DMS153 (cell line): ENCODE measurements at regions not wholly inside any gene's neighbourhood (a gene's known extent, or its start where the extent isn't known, plus 50 kb on each side); places are given as distances from the start of the nearest gene placed in this dataset.
A peak's percentile ranks its signal among the peaks of the same experiment; 100 is the strongest.
"Not testable (repeated sequence)": the region's sequence is repeated elsewhere in the genome, so short reads cannot be mapped to it uniquely, and the experiment has no call there.

Experiments
- DNase-seq: peaks from one replicate; lab custom pipeline; 2025; lab: John Stamatoyannopoulos, UW

- DNase-seq, result no peak
These were observed 162.9 kb upstream of the RORB start for GRCh38 chr9:74334271-74334670.

- no peak for DNase-seq
These were observed 161.0 kb upstream of the RORB start for GRCh38 chr9:74336161-74336560.

- no peak for DNase-seq
These were observed 148.4 kb upstream of the RORB start for GRCh38 chr9:74348777-74349176.

DNA sequence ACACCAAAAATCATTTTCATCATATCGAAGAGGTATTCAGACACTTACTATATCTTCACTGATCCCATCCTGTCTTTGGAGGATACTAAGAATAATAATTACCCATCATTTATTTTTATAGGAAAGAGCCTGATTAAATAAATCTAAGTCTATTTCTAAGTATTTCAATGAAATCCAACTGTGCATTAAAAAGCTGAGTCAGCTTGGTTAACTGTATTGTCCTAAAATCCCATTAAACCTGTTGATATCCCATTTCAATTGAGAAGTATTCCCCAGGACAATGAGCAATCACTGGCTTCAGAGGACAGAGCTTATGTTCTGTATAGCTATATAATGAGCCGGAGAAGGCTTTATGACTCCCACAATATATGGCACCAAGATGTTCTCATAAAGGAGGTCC, 142.0 kb upstream of the RORB start:
- DNase-seq, result no peak

GRCh38 chr9:74357577-74357976, 139.6 kb upstream of the RORB start:
- DNase-seq, result no peak

DNA sequence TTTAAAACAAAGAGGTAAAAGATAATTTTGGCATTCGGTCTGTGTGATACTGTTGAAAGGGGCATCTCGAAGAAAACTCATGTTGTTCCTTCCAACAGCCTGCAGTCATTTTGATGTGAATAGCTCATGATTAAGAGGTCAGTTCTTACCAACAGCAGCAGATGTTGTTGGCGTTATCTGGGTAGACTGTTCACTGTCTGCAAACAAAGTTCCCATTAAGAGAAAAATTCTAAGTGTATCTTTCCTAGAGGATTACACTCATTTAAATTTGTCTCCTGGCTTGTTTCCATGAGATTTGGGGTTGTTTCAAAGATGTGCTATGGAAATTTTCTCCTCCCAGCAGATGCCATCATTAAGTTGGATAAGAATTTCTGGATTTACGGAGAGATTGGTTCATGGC, 138.2 kb upstream of the RORB start:
- no peak for DNase-seq

DNA sequence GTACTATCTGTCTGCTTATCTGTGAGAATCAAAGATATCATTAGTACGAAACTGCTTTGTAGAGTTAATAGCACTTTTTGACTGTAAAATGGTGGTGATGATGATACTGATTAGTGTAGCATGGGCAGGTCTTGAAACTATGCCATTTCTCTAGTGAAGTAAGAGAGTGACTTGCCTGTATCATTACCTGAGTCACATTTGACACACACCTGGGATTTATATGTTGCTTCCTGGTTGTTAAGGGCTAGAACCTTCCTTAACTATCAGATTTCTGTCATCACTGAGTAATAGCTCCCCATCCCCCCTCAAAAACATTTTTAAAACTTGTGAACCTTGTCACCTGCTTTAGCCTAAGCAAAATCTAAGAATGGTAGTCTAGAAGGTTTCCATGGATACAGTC, 135.6 kb upstream of the RORB start:
- DNase-seq, result peak; percentile 4

DNA sequence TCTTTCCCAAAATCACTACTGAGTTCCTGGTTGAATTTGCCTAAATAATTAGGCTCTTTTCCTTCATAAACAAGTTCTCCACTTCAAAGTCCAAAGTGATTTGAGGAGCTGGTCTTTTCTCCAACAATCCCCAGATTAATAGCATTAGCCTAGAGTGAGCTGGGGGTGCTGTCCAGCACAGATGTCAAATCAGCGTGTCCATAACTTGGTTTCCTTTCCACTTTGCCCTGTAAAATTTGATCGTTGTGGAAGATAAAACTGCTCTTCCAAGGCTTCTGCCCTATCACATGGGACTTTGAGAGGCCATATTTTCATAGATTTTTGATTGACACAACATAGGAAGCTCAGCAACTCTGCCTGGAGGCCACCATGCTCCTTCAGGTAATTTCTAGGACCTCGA, 134.7 kb upstream of the RORB start:
- no peak for DNase-seq

GRCh38 chr9:74366111-74366510, 131.0 kb upstream of the RORB start:
- DNase-seq, result no peak

- no peak for DNase-seq
These were observed 127.3 kb upstream of the RORB start for GRCh38 chr9:74369844-74370243.

GRCh38 chr9:74373348-74373747, 123.8 kb upstream of the RORB start:
- no peak for DNase-seq

GRCh38 chr9:74379718-74380117, 117.4 kb upstream of the RORB start:
- DNase-seq, result peak; percentile 19

DNA sequence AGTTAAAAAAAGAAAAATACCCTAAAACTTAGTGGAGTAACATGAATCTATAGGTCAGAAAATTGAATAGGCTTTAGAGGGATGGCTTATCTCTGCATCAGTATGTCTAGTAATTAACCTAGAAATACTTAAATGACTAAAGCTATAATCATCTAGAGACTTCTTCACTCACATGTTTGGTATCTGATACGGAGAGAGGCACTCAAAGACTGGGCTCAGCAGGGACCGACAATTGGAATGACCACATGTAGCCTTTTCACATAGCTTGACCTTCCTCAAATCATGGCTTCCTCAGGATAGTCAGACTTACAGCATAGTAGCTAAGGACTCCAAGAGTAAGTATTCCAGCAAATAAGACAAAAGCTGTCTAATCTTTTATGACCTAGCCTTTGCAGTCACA, 105.3 kb upstream of the RORB start:
- DNase-seq, result no peak

DNA sequence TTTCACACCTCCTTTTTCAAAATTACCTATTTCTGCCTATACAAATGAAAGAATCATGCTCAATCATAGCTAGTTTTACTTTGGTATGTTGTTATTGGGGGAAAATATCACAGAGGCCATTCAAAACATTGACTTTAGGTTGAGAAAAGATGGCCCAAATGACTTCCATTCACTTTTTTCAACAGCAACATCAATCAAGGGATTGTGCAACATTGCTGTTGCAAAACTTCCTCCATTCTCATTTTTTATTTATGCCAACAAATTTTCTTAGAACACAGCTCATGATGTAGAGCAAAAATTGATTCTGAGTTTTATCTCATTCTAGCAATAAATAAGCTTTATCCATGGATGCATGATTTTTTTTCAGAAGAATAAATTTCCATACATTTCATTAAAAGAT, 93.6 kb upstream of the RORB start:
- DNase-seq, result no peak

- no peak for DNase-seq
These were observed 92.5 kb upstream of the RORB start for GRCh38 chr9:74404620-74405019.

DNA sequence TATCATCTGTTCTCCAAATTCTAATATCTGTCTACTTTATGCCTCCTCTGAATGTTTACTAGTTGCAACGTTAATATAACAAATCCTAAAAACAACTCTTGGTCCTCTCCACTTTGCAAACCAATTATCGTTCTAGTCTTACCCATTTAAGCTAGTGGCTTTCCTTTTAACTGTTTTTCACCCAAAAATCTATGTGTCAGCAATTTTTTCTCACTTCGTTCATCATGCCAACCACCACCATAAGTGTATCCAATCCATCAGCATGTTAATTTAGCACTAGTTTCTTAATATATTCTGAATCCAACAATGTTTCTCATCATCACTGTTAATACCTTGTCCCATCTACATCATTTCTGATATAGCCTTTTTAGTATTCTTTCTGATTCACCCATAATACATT, 90.0 kb upstream of the RORB start:
- DNase-seq, result no peak

DNA sequence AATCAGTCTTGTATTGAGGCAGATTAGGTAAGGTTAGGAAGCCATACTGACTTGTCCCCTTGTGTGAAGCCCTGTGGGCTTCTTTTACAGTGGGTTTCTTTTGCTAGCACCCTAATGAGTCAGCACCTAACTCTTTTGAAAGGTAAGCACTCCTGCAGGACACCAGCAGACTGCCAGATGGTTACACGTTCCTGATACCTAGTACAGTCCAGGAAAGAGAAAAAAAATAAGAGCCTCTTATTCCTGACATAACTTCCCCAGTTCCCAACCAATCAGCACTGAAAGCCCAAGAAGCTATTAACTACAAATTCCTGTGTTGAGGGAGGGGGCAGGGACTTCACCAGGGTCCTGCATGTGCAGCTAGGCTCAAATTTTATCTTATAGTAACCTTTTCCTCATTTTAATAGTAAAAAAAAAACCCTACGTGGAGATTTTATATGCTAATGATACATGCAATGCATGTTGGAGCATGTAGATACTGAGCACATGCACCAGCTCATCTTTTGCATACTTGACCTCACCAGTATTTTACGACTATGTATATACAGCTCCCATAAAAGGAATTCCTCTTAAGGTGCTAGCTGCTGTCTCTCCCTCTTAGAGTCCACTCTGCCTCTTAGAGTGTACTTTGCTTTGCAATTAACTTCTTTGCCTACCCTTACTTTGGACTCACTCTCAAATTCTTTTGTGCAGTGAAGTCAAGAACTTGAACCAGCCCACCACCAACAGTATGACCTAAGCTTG, 84.7 kb upstream of the RORB start:
- DNase-seq, result no peak

DNA sequence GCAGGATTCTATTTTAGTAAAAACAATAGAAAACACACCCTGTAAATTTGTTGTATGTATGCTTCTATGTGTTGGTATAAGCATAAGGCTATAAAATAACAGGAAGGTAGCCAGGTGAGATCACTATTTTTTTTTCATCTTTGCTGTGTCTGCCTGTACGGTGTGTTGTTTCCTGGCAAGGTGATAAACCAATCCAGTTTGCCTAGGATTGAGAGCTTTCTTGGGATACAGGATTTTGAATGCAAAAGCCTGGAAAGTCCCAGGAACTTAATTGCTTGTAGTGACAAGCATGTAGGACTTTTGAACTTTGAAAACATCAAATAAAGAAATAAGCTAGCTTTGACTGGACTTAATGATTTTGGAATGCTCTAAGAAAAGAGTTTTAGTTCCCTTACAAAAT, 83.3 kb upstream of the RORB start:
- no peak for DNase-seq

DNA sequence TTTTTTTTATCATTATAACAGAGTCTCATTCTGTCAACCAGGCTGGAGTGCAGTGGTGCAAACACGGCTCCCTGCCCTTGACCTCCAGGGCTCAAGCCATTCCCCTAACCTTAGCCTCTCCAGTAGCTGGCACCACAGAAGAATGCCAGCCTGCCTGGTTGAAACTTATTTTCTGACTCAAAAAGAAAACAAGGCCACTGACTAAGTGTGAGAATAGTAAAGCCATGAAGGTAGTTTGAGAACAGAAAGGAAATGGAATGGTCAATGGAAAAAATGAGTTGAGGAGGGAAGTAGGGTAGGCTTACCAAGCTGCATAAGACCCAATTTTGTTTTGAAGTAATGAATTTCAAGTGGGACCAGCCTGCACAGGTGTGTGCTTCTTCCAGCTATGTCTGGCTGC, 82.8 kb upstream of the RORB start:
- DNase-seq, result no peak

DNA sequence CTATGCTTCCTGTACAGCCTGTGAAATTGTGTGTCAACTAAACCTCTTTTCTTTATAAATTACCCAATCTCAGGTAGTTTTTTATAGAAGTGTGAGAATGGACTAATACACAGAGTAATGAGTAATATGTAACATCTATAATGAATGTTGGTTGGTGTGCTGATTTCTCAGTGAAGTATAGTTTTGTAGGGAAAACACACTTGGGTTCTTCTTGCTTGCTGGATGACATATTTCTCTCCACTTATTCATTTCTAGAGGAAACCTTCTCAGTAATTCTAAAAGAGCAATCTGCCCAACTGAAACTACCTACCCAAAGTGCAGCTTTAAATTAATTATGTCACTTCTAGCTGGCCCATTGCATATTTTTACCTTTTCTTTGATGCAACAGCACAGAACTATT, 81.1 kb upstream of the RORB start:
- DNase-seq, result no peak

DNA sequence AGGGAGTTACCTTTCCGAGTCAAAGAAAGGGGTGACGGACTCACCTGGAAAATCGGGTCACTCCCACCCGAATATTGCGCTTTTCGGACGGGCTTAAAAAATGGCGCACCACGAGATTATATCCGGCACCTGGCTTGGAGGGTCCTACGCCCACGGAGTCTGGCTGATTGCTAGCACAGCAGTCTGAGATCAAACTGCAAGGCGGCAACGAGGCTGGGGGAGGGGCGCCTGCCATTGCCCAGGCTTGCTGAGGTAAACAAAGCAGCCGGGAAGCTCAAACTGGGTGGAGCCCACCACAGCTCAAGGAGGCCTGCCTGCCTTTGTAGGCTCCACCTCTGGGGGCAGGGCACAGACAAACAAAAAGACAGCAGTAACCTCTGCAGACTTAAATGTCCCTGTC, 72.6 kb upstream of the RORB start:
- not testable (repeated sequence) for DNase-seq

DNA sequence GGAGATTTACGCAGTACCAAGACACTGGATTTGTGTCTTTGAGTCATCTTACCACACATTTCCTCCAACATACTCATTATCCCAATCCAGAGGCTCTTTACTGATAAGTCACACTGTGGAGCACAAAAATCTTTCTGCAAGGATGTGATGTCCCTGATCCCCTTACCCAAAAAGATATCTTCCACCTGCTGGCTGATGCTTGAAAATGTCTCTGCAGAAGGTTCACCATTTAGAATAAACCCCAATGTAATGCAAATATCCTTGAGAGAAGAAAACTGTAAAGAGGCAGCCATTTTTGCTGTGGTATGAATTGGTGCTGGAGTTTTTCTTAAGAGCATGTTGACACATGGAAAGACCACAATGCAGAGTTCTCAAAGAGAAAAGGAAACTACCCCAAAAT, 65.7 kb upstream of the RORB start:
- DNase-seq, result no peak

DNA sequence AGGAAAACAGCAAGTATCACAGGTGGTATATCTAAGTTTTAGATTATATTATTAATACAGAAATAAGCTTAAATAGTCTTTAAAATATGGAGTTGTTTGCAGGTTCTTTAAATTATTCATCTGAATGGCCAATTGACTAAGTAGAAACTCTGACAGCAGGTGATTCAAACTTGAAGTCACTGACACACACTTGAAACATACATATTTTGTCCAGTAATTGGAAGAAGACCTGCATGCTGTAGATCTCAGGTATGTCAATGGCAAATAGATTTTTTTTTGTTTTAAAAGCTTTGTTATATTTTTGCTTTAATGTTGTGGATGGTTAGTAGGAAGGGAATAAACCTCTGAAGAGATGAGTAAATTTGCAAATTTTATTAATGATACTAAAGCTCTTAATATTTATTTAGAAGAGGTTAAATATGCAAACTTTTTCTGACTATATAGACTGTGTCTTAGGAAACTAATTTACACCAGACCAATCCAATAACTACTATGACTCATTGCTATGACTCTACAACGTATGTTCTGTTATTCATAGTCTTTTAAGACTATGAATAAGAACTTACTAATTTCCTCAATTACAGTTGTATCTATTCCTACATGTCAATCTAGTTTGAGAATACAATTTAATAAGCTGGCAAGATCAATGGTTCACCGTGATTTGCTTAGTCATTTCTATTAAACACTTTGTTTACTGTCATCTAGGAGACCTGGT, 53.9 kb upstream of the RORB start:
- DNase-seq, result no peak

DNA sequence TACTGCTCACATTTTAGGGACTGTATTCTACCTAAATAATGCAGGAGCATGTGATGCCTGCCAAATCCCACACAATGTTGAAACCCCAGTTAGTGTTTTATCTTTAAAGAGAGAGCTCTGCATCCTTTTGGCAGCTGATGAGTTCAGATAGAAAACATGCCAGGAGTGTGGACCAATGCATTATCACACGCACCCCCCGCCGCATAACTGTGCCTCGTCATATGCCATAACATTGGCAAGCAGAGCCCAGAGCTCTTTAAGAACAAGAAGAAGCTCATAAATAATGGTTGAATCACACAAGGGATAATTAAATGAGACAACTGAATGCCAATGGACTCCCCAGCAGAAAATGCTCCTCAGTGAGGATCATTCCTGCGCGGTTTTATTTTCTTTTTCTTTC, 52.8 kb upstream of the RORB start:
- no peak for DNase-seq
